ENCODE measurements at regions not wholly inside any gene's neighbourhood (a gene's known extent, or its start where the extent isn't known, plus 50 kb on each side); places are given as distances from the start of the nearest gene placed in this dataset.

- H3K27me3 Mint-ChIP-seq (ENCODE audit: low read depth) = no peaks in the 10 kb centered on the region
- no peak overlapping the region for H3K4me3 Mint-ChIP-seq
- DNase-seq (ENCODE audit: low read depth, low spot score) = no peak
- H3K27ac Mint-ChIP-seq (ENCODE audit: unreplicated experiment) = no peak overlapping the region
- peaks cover 5% of the 10 kb centered on the region for H3K36me3 Mint-ChIP-seq (ENCODE audit: low read depth)
- peaks cover 10% of the 10 kb centered on the region for H3K9me3 Mint-ChIP-seq
- peaks cover 6% of the 10 kb centered on the region for H3K4me1 Mint-ChIP-seq
- no peak for TF ChIP-seq CTCF (conservative IDR thresholded peaks at IDR 0.05)
These were observed 93.2 kb downstream of the C17orf67 start for GRCh38 chr17:56740481-56740880.

All from neural crest cell (in vitro differentiated cells).